H9 (cell line): ENCODE measurements at regions not wholly inside any gene's neighbourhood (a gene's known extent, or its start where the extent isn't known, plus 50 kb on each side); places are given as distances from the start of the nearest gene placed in this dataset.

Experiments
- DNase-seq: peaks from one replicate; pipeline ENCODE4 v3.0.0-alpha.2; 2017
- H2AFZ ChIP-seq: one replicate; pipeline ENCODE4 v1.6.1; 2013; ENCODE audit warnings: mild to moderate bottlenecking, low read length, control low read depth, moderate library complexity
- H2AK5ac ChIP-seq: 2 replicates; pipeline ENCODE4 v1.6.1; 2013; ENCODE audit warnings: low read length, control low read depth, mixed read lengths; ENCODE audit not compliant: insufficient read length
- H2BK120ac ChIP-seq: one replicate; pipeline ENCODE4 v1.6.1; 2013; ENCODE audit warnings: low read depth, mild to moderate bottlenecking, low read length, control low read depth, inconsistent platforms; ENCODE audit not compliant: poor library complexity, severe bottlenecking
- H2BK12ac ChIP-seq: 2 replicates; pipeline ENCODE4 v1.6.1; 2013; ENCODE audit warnings: low read length, control low read depth, mixed read lengths, low read depth; ENCODE audit not compliant: insufficient read length
- H2BK15ac ChIP-seq: 2 replicates; pipeline ENCODE4 v1.6.1; 2013; ENCODE audit warnings: low read depth, low read length, control low read depth
- H2BK20ac ChIP-seq: one replicate; pipeline ENCODE4 v1.6.1; 2013; ENCODE audit warnings: low read depth, mild to moderate bottlenecking, low read length, control low read depth, inconsistent platforms; ENCODE audit not compliant: poor library complexity, severe bottlenecking
- H2BK5ac ChIP-seq: 2 replicates; pipeline ENCODE4 v1.6.1; 2013; ENCODE audit warnings: low read length, control low read depth, mixed read lengths; ENCODE audit not compliant: insufficient read length
- H3K14ac ChIP-seq: 2 replicates; pipeline ENCODE4 v1.6.1; 2013; ENCODE audit warnings: low read length, control low read depth; ENCODE audit not compliant: insufficient read depth
- H3K18ac ChIP-seq: 2 replicates; pipeline ENCODE4 v1.6.1; 2013; ENCODE audit warnings: low read depth, mild to moderate bottlenecking, mixed read lengths, low read length, control low read depth; ENCODE audit not compliant: insufficient read length
- H3K23ac ChIP-seq: 2 replicates; pipeline ENCODE4 v1.6.1; 2013; ENCODE audit warnings: low read length, control low read depth, mixed read lengths, low read depth; ENCODE audit not compliant: insufficient read length
- H3K23me2 ChIP-seq: 2 replicates; pipeline ENCODE4 v1.6.1; 2013; ENCODE audit warnings: low read depth, mild to moderate bottlenecking, mixed read lengths, low read length, control low read depth; ENCODE audit not compliant: insufficient read length, poor library complexity, severe bottlenecking
- H3K27ac ChIP-seq: 2 replicates; pipeline ENCODE4 v1.5.1; 2013; ENCODE audit warnings: low read length, control low read depth, mixed read lengths, low read depth; ENCODE audit not compliant: insufficient read length
- H3K27me3 ChIP-seq: 2 replicates; pipeline ENCODE4 v1.6.1; 2013; ENCODE audit warnings: low read length, control low read depth, inconsistent platforms; ENCODE audit not compliant: insufficient read depth
- H3K4ac ChIP-seq: 2 replicates; pipeline ENCODE4 v1.6.1; 2013; ENCODE audit warnings: low read depth, mild to moderate bottlenecking, control low read depth, inconsistent platforms, low read length, moderate library complexity
- H3K4me1 ChIP-seq: 2 replicates; pipeline ENCODE4 v1.6.1; 2013; ENCODE audit warnings: low read length, control low read depth, inconsistent platforms; ENCODE audit not compliant: insufficient read depth
- H3K4me2 ChIP-seq: 2 replicates; pipeline ENCODE4 v1.6.1; 2013; ENCODE audit warnings: low read length, control low read depth, mixed read lengths; ENCODE audit not compliant: insufficient read length, insufficient read depth
- H3K56ac ChIP-seq: 2 replicates; pipeline ENCODE4 v1.6.1; 2013; ENCODE audit warnings: low read depth, mild to moderate bottlenecking, mixed read lengths, low read length, control low read depth; ENCODE audit not compliant: insufficient read length
- H3K79me1 ChIP-seq: 2 replicates; pipeline ENCODE4 v1.6.1; 2013; ENCODE audit warnings: low read depth, mild to moderate bottlenecking, moderate library complexity, low read length, control low read depth, inconsistent platforms; ENCODE audit not compliant: insufficient read depth, poor library complexity, severe bottlenecking
- H3K79me2 ChIP-seq: 2 replicates; pipeline ENCODE4 v1.6.1; 2013; ENCODE audit warnings: low read length, control low read depth, inconsistent platforms; ENCODE audit not compliant: insufficient read depth
- H3K9ac ChIP-seq: 2 replicates; pipeline ENCODE4 v1.6.1; 2013; ENCODE audit warnings: low read length, control low read depth, mixed read lengths; ENCODE audit not compliant: insufficient read length; ENCODE audit errors: extremely low read depth
- H3K9me3 ChIP-seq: one replicate; pipeline ENCODE4 v1.6.1; 2013; ENCODE audit warnings: low read depth, low read length, inconsistent platforms; ENCODE audit not compliant: control insufficient read depth
- H3T11ph ChIP-seq: one replicate; pipeline ENCODE4 v1.6.1; 2013; ENCODE audit warnings: mild to moderate bottlenecking, low read length, control low read depth, inconsistent platforms
- H4K20me1 ChIP-seq: one replicate; pipeline ENCODE4 v1.6.1; 2013; ENCODE audit not compliant: control insufficient read depth, insufficient read length, insufficient read depth
- H4K5ac ChIP-seq: 2 replicates; pipeline ENCODE4 v1.6.1; 2013; ENCODE audit warnings: low read depth, mild to moderate bottlenecking, mixed read lengths, low read length, control low read depth; ENCODE audit not compliant: insufficient read length
- H4K8ac ChIP-seq: replicated peaks from 2 replicates; pipeline ENCODE4 v1.6.1; 2013; ENCODE audit warnings: low read length, control low read depth, mixed read lengths, low read depth; ENCODE audit not compliant: insufficient read length
- H4K91ac ChIP-seq: 2 replicates; pipeline ENCODE4 v1.6.1; 2013; ENCODE audit warnings: low read depth, mild to moderate bottlenecking, moderate library complexity, mixed read lengths, low read length, control low read depth; ENCODE audit not compliant: insufficient read length
- H3K27ac Mint-ChIP-seq, 3 experiments: 2 replicates in 2 of 3; 3 replicates in 1 of 3; pipeline ENCODE4 v1.8.0; 2020 to 2021; ENCODE audit warnings: mixed read lengths in 3 of 3, mild to moderate bottlenecking in 1 of 3, moderate library complexity in 1 of 3
- H3K27me3 Mint-ChIP-seq: 2 replicates; pipeline ENCODE4 v1.8.0; 2021; ENCODE audit warnings: low read depth, mild to moderate bottlenecking, moderate library complexity, mixed read lengths
- H3K36me3 Mint-ChIP-seq, 3 experiments: 2 replicates in 2 of 3; 3 replicates in 1 of 3; pipeline ENCODE4 v1.8.0; 2020 to 2021; ENCODE audit warnings: low read depth in 3 of 3, mixed read lengths in 3 of 3; ENCODE audit not compliant: insufficient read depth in 1 of 3
- H3K4me1 Mint-ChIP-seq, 2 experiments: 2 replicates each; pipeline ENCODE4 v1.8.0; 2020; ENCODE audit warnings: mixed read lengths in 2 of 2
- H3K4me3 Mint-ChIP-seq, 2 experiments: 2 replicates in 1 of 2; 3 replicates in 1 of 2; pipeline ENCODE4 v1.8.0; 2020 to 2021; ENCODE audit warnings: mild to moderate bottlenecking in 2 of 2, mixed read lengths in 2 of 2, moderate library complexity in 1 of 2
- H3K9me3 Mint-ChIP-seq, 2 experiments: 2 replicates in 1 of 2; 3 replicates in 1 of 2; pipeline ENCODE4 v1.8.0; 2020; ENCODE audit warnings: mild to moderate bottlenecking in 2 of 2, mixed read lengths in 2 of 2, moderate library complexity in 1 of 2
- CTCF ChIP-seq: fragments of 200-600 bp; sonication (generic); conservative IDR thresholded peaks from 3 replicates; pipeline ENCODE4 v1.8.0; 2021; ENCODE audit warnings: antibody characterized with exemption, mild to moderate bottlenecking
- WGBS: extraction: QIAGEN DNeasy Blood & Tissue Kit; methylation state at CpG from one replicate; pipeline ENCODE4 v1.1.7; 2013; ENCODE audit warnings: missing lambda C conversion rate, low lambda C conversion rate, mixed read lengths; ENCODE audit not compliant: insufficient read length; ENCODE audit errors: extremely low coverage; 5-methylcytosine and 5-hydroxymethylcytosine counted together

DNA sequence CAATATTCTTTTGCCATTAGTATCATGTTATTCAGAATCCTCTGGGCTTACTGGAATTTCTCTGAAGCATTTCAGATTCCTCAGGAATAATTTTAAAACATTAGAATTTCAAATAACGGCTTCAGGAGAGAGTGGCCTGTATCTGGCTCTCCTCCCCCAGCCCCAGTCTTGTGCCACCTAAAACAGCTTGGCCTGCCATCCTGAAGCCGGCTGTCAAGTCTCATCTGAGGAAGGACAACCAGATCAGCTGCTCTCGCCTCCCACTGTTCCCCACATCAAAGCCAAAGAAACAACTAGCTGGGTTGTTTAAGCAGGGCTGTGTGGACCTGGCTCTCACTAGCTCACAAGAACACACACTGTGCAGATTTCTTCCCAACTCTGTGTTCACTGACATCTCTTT lies 178.2 kb downstream of the FGFR2 start:
- no peak for DNase-seq
- no peak overlapping the region for H2BK5ac ChIP-seq
- H3T11ph ChIP-seq = no peak overlapping the region
- no peak overlapping the region for H4K91ac ChIP-seq
- H3K18ac ChIP-seq = no peak overlapping the region
- H3K23me2 ChIP-seq = no peaks in the 10 kb centered on the region
- H3K27ac ChIP-seq = no peak overlapping the region
- no peak overlapping the region for H3K9ac ChIP-seq
- no peak for TF ChIP-seq CTCF
- no peak overlapping the region for H2BK20ac ChIP-seq
- Mint-ChIP-seq H3K36me3 (peaks cover 0 to 7% (median 0%) of the 10 kb centered on the region in 3 experiments; a peak in 2 of 7 replicates), H3K4me3 (no peak overlapping the region), H3K27ac (no peak overlapping the region), H3K9me3 (peaks cover 6 to 9% of the 10 kb centered on the region in 2 experiments; a peak in 4 of 5 replicates), H3K27me3 (no peaks in the 10 kb centered on the region), H3K4me1 (peaks cover 13 to 21% of the 10 kb centered on the region in 2 experiments)
- H3K56ac ChIP-seq = no peak overlapping the region
- no peak overlapping the region for H3K4ac ChIP-seq
- no peak overlapping the region for H4K5ac ChIP-seq
- H4K20me1 ChIP-seq = no peaks in the 10 kb centered on the region
- H3K4me1 ChIP-seq = no peaks in the 10 kb centered on the region
- no peak overlapping the region for H2AFZ ChIP-seq
- no peak overlapping the region for H3K14ac ChIP-seq
- no peak overlapping the region for H4K8ac ChIP-seq
- no peak overlapping the region for H2AK5ac ChIP-seq
- H3K27me3 ChIP-seq = no peaks in the 10 kb centered on the region
- no peak overlapping the region for H3K4me2 ChIP-seq
- H3K79me1 ChIP-seq = no peaks in the 10 kb centered on the region
- no peak overlapping the region for H2BK15ac ChIP-seq
- H2BK12ac ChIP-seq = no peak overlapping the region
- H3K79me2 ChIP-seq = no peaks in the 10 kb centered on the region
- no CpG with 5 or more reads among the region's 3 CpGs for WGBS
- H3K9me3 ChIP-seq = no peaks in the 10 kb centered on the region
- no peak overlapping the region for H3K23ac ChIP-seq
- no peak overlapping the region for H2BK120ac ChIP-seq
